ENCODE measurements at regions not wholly inside any gene's neighbourhood (a gene's known extent, or its start where the extent isn't known, plus 50 kb on each side); places are given as distances from the start of the nearest gene placed in this dataset.
A peak's percentile ranks its signal among the peaks of the same experiment; 100 is the strongest.
"Not testable (repeated sequence)": the region's sequence is repeated elsewhere in the genome, so short reads cannot be mapped to it uniquely, and the experiment has no call there.

- H3K4me3 ChIP-seq (ENCODE audit: low read length in 2 of 2) = no peak overlapping the region
- H3K27me3 ChIP-seq (ENCODE audit: control insufficient read depth in 2 of 2, insufficient read depth in 1 of 2, low read length in 1 of 2) = no peaks in the 10 kb centered on the region
- peak in 2 of 9 donors; percentile 13 to 45 for DNase-seq (ENCODE audit: low read depth in 6 of 9, low spot score in 9 of 9)
- no peaks in the 10 kb centered on the region for H3K9me3 ChIP-seq (ENCODE audit: control insufficient read depth in 2 of 2, insufficient read depth in 1 of 2, low read length in 1 of 2)
- peaks cover 16 to 22% of the 10 kb centered on the region in 2 donors for H3K4me1 ChIP-seq (ENCODE audit: control insufficient read depth in 2 of 2, insufficient read depth in 2 of 2, low read length in 2 of 2)
- peaks cover 0 to 13% of the 10 kb centered on the region in 2 donors for H3K36me3 ChIP-seq (ENCODE audit: control insufficient read depth in 2 of 2, insufficient read depth in 2 of 2, low read length in 1 of 2)
- 67% methylated on average over 1 of the region's 1 CpG for WGBS
- H3K27ac ChIP-seq (ENCODE audit: low read depth in 1 of 2, low read length in 1 of 2) = peak overlapping the region; percentile 57 to 85
Observed at GRCh38 chr6:144469144-144469575, 184.0 kb downstream of the UTRN start.

GRCh38 chr6:144470201-144470600, 185.1 kb downstream of the UTRN start:
- WGBS = 99% methylated on average over 27 of the region's 27 CpGs
- not testable (repeated sequence) for DNase-seq (ENCODE audit: low read depth in 6 of 9, low spot score in 9 of 9); H3K27ac ChIP-seq (ENCODE audit: low read depth in 1 of 2, low read length in 1 of 2); H3K9me3 ChIP-seq (ENCODE audit: control insufficient read depth in 2 of 2, insufficient read depth in 1 of 2, low read length in 1 of 2); H3K27me3 ChIP-seq (ENCODE audit: control insufficient read depth in 2 of 2, insufficient read depth in 1 of 2, low read length in 1 of 2); H3K4me3 ChIP-seq (ENCODE audit: low read length in 2 of 2)
- Histone ChIP-seq H3K4me1 (ENCODE audit: control insufficient read depth in 2 of 2, insufficient read depth in 2 of 2, low read length in 2 of 2) (peaks cover 16 to 22% of the 10 kb centered on the region in 2 donors), H3K36me3 (ENCODE audit: control insufficient read depth in 2 of 2, insufficient read depth in 2 of 2, low read length in 1 of 2) (peaks cover 0 to 13% of the 10 kb centered on the region in 2 donors)

- no peaks in the 10 kb centered on the region for H3K27me3 ChIP-seq (ENCODE audit: control insufficient read depth in 2 of 2, insufficient read depth in 1 of 2, low read length in 1 of 2)
- peaks cover 5 to 28% of the 10 kb centered on the region in 2 donors for H3K36me3 ChIP-seq (ENCODE audit: control insufficient read depth in 2 of 2, insufficient read depth in 2 of 2, low read length in 1 of 2)
- WGBS = 97% methylated on average over 3 of the region's 3 CpGs
- H3K4me1 ChIP-seq (ENCODE audit: control insufficient read depth in 2 of 2, insufficient read depth in 2 of 2, low read length in 2 of 2) = peaks cover 16 to 20% of the 10 kb centered on the region in 2 donors
- no peak overlapping the region for H3K4me3 ChIP-seq (ENCODE audit: low read length in 2 of 2)
- DNase-seq (ENCODE audit: low read depth in 6 of 9, low spot score in 9 of 9) = no peak
- no peak overlapping the region for H3K27ac ChIP-seq (ENCODE audit: low read depth in 1 of 2, low read length in 1 of 2)
- no peaks in the 10 kb centered on the region for H3K9me3 ChIP-seq (ENCODE audit: control insufficient read depth in 2 of 2, insufficient read depth in 1 of 2, low read length in 1 of 2)
Observed at GRCh38 chr6:144471986-144472385, 186.9 kb downstream of the UTRN start.

GRCh38 chr6:144474290-144474689, 189.2 kb downstream of the UTRN start:
- no peak for DNase-seq (ENCODE audit: low read depth in 6 of 9, low spot score in 9 of 9)
- no peaks in the 10 kb centered on the region for H3K27me3 ChIP-seq (ENCODE audit: control insufficient read depth in 2 of 2, insufficient read depth in 1 of 2, low read length in 1 of 2)
- H3K36me3 ChIP-seq (ENCODE audit: control insufficient read depth in 2 of 2, insufficient read depth in 2 of 2, low read length in 1 of 2) = peaks cover 5 to 28% of the 10 kb centered on the region in 2 donors
- 96% methylated on average over 1 of the region's 1 CpG for WGBS
- H3K27ac ChIP-seq (ENCODE audit: low read depth in 1 of 2, low read length in 1 of 2) = no peak overlapping the region
- no peak overlapping the region for H3K4me3 ChIP-seq (ENCODE audit: low read length in 2 of 2)
- peaks cover 2 to 4% of the 10 kb centered on the region in 2 donors for H3K4me1 ChIP-seq (ENCODE audit: control insufficient read depth in 2 of 2, insufficient read depth in 2 of 2, low read length in 2 of 2)
- no peaks in the 10 kb centered on the region for H3K9me3 ChIP-seq (ENCODE audit: control insufficient read depth in 2 of 2, insufficient read depth in 1 of 2, low read length in 1 of 2)

GRCh38 chr6:144474904-144475303, 189.8 kb downstream of the UTRN start:
- H3K36me3 ChIP-seq (ENCODE audit: control insufficient read depth in 2 of 2, insufficient read depth in 2 of 2, low read length in 1 of 2) = peaks cover 8 to 32% of the 10 kb centered on the region in 2 donors
- no peak overlapping the region for H3K4me3 ChIP-seq (ENCODE audit: low read length in 2 of 2)
- H3K4me1 ChIP-seq (ENCODE audit: control insufficient read depth in 2 of 2, insufficient read depth in 2 of 2, low read length in 2 of 2) = no peaks in the 10 kb centered on the region
- no peaks in the 10 kb centered on the region for H3K27me3 ChIP-seq (ENCODE audit: control insufficient read depth in 2 of 2, insufficient read depth in 1 of 2, low read length in 1 of 2)
- no peaks in the 10 kb centered on the region for H3K9me3 ChIP-seq (ENCODE audit: control insufficient read depth in 2 of 2, insufficient read depth in 1 of 2, low read length in 1 of 2)
- DNase-seq (ENCODE audit: low read depth in 6 of 9, low spot score in 9 of 9) = no peak
- no peak overlapping the region for H3K27ac ChIP-seq (ENCODE audit: low read depth in 1 of 2, low read length in 1 of 2)

GRCh38 chr6:144475411-144475810, 190.3 kb downstream of the UTRN start:
- no peak overlapping the region for H3K27ac ChIP-seq (ENCODE audit: low read depth in 1 of 2, low read length in 1 of 2)
- H3K9me3 ChIP-seq (ENCODE audit: control insufficient read depth in 2 of 2, insufficient read depth in 1 of 2, low read length in 1 of 2) = no peaks in the 10 kb centered on the region
- no peak for DNase-seq (ENCODE audit: low read depth in 6 of 9, low spot score in 9 of 9)
- no peaks in the 10 kb centered on the region for H3K4me1 ChIP-seq (ENCODE audit: control insufficient read depth in 2 of 2, insufficient read depth in 2 of 2, low read length in 2 of 2)
- H3K4me3 ChIP-seq (ENCODE audit: low read length in 2 of 2) = no peak overlapping the region
- peaks cover 10 to 36% of the 10 kb centered on the region in 2 donors for H3K36me3 ChIP-seq (ENCODE audit: control insufficient read depth in 2 of 2, insufficient read depth in 2 of 2, low read length in 1 of 2)
- no peaks in the 10 kb centered on the region for H3K27me3 ChIP-seq (ENCODE audit: control insufficient read depth in 2 of 2, insufficient read depth in 1 of 2, low read length in 1 of 2)

GRCh38 chr6:144476286-144476685, 191.2 kb downstream of the UTRN start:
- DNase-seq (ENCODE audit: low read depth in 6 of 9, low spot score in 9 of 9) = no peak
- no peaks in the 10 kb centered on the region for H3K4me1 ChIP-seq (ENCODE audit: control insufficient read depth in 2 of 2, insufficient read depth in 2 of 2, low read length in 2 of 2)
- H3K27ac ChIP-seq (ENCODE audit: low read depth in 1 of 2, low read length in 1 of 2) = no peak overlapping the region
- WGBS = 97% methylated on average over 3 of the region's 3 CpGs
- peaks cover 10 to 36% of the 10 kb centered on the region in 2 donors for H3K36me3 ChIP-seq (ENCODE audit: control insufficient read depth in 2 of 2, insufficient read depth in 2 of 2, low read length in 1 of 2)
- H3K9me3 ChIP-seq (ENCODE audit: control insufficient read depth in 2 of 2, insufficient read depth in 1 of 2, low read length in 1 of 2) = no peaks in the 10 kb centered on the region
- no peaks in the 10 kb centered on the region for H3K27me3 ChIP-seq (ENCODE audit: control insufficient read depth in 2 of 2, insufficient read depth in 1 of 2, low read length in 1 of 2)
- no peak overlapping the region for H3K4me3 ChIP-seq (ENCODE audit: low read length in 2 of 2)

GRCh38 chr6:144477396-144477795, 192.3 kb downstream of the UTRN start:
- H3K27ac ChIP-seq (ENCODE audit: low read depth in 1 of 2, low read length in 1 of 2) = no peak overlapping the region
- no peaks in the 10 kb centered on the region for H3K27me3 ChIP-seq (ENCODE audit: control insufficient read depth in 2 of 2, insufficient read depth in 1 of 2, low read length in 1 of 2)
- peaks cover 10 to 34% of the 10 kb centered on the region in 2 donors for H3K36me3 ChIP-seq (ENCODE audit: control insufficient read depth in 2 of 2, insufficient read depth in 2 of 2, low read length in 1 of 2)
- H3K9me3 ChIP-seq (ENCODE audit: control insufficient read depth in 2 of 2, insufficient read depth in 1 of 2, low read length in 1 of 2) = no peaks in the 10 kb centered on the region
- no peak for DNase-seq (ENCODE audit: low read depth in 6 of 9, low spot score in 9 of 9)
- no peak overlapping the region for H3K4me3 ChIP-seq (ENCODE audit: low read length in 2 of 2)
- H3K4me1 ChIP-seq (ENCODE audit: control insufficient read depth in 2 of 2, insufficient read depth in 2 of 2, low read length in 2 of 2) = no peaks in the 10 kb centered on the region
- 100% methylated on average over 1 of the region's 1 CpG for WGBS

GRCh38 chr6:144477856-144478255, 192.7 kb downstream of the UTRN start:
- H3K36me3 ChIP-seq (ENCODE audit: control insufficient read depth in 2 of 2, insufficient read depth in 2 of 2, low read length in 1 of 2) = peaks cover 10 to 34% of the 10 kb centered on the region in 2 donors
- H3K4me3 ChIP-seq (ENCODE audit: low read length in 2 of 2) = no peak overlapping the region
- H3K27ac ChIP-seq (ENCODE audit: low read depth in 1 of 2, low read length in 1 of 2) = no peak overlapping the region
- no peaks in the 10 kb centered on the region for H3K4me1 ChIP-seq (ENCODE audit: control insufficient read depth in 2 of 2, insufficient read depth in 2 of 2, low read length in 2 of 2)
- no peaks in the 10 kb centered on the region for H3K27me3 ChIP-seq (ENCODE audit: control insufficient read depth in 2 of 2, insufficient read depth in 1 of 2, low read length in 1 of 2)
- no peak for DNase-seq (ENCODE audit: low read depth in 6 of 9, low spot score in 9 of 9)
- no peaks in the 10 kb centered on the region for H3K9me3 ChIP-seq (ENCODE audit: control insufficient read depth in 2 of 2, insufficient read depth in 1 of 2, low read length in 1 of 2)

GRCh38 chr6:144478483-144478882, 193.3 kb downstream of the UTRN start:
- Histone ChIP-seq H3K27me3 (ENCODE audit: control insufficient read depth in 2 of 2, insufficient read depth in 1 of 2, low read length in 1 of 2) (no peaks in the 10 kb centered on the region), H3K27ac (ENCODE audit: low read depth in 1 of 2, low read length in 1 of 2) (no peak overlapping the region), H3K4me3 (ENCODE audit: low read length in 2 of 2) (no peak overlapping the region), H3K9me3 (ENCODE audit: control insufficient read depth in 2 of 2, insufficient read depth in 1 of 2, low read length in 1 of 2) (no peaks in the 10 kb centered on the region), H3K4me1 (ENCODE audit: control insufficient read depth in 2 of 2, insufficient read depth in 2 of 2, low read length in 2 of 2) (peaks cover 0 to 4% of the 10 kb centered on the region in 2 donors), H3K36me3 (ENCODE audit: control insufficient read depth in 2 of 2, insufficient read depth in 2 of 2, low read length in 1 of 2) (peaks cover 10 to 33% of the 10 kb centered on the region in 2 donors)
- 96% methylated on average over 5 of the region's 5 CpGs for WGBS
- no peak for DNase-seq (ENCODE audit: low read depth in 6 of 9, low spot score in 9 of 9)
